GM23338 (cell line): ENCODE measurements at regions not wholly inside any gene's neighbourhood (a gene's known extent, or its start where the extent isn't known, plus 50 kb on each side); places are given as distances from the start of the nearest gene placed in this dataset.

Source experiments
- CREB1 ChIP-seq: fragments of 250-450 bp; sonication (Bioruptor Pico); IDR thresholded peaks from 2 replicates; pipeline ENCODE4 v1.5.0; 2020; ENCODE audit warnings: low read depth, mild to moderate bottlenecking, moderate library complexity
- CTCF ChIP-seq, 2 experiments: fragments of 200-600 bp in 1 of 2; sonication (generic) in 1 of 2; conservative IDR thresholded peaks; 2 replicates each; pipeline versions ENCODE4 v1.5.1 to v1.6.1; 2016 to 2017; ENCODE audit warnings: antibody characterized with exemption in 2 of 2, low read depth in 2 of 2, mild to moderate bottlenecking in 2 of 2, moderate library complexity in 1 of 2
- EZH2 ChIP-seq: fragments of 200-600 bp; sonication (generic); IDR thresholded peaks from one replicate; pipeline ENCODE4 v1.8.0; 2017; ENCODE audit warnings: antibody characterized with exemption, mild to moderate bottlenecking, low read depth; ENCODE audit not compliant: unreplicated experiment
- EZH2phosphoT487 ChIP-seq: fragments of 200-600 bp; sonication (generic); IDR thresholded peaks from one replicate; pipeline ENCODE4 v1.8.1; 2018; ENCODE audit warnings: antibody characterized with exemption; ENCODE audit not compliant: unreplicated experiment
- POLR2AphosphoS5 ChIP-seq: IDR thresholded peaks from 2 replicates; pipeline ENCODE4 v1.6.1; 2016; ENCODE audit warnings: antibody characterized with exemption, low read depth
- ZNF114 ChIP-seq: fragments of 250-450 bp; sonication (Bioruptor Pico); IDR thresholded peaks from 2 replicates; pipeline ENCODE4 v1.5.0; 2020; ENCODE audit warnings: mild to moderate bottlenecking, moderate library complexity
- ZNF462 ChIP-seq: fragments of 250-450 bp; sonication (Bioruptor Pico); IDR thresholded peaks from 2 replicates; pipeline ENCODE4 v1.5.0; 2020; ENCODE audit warnings: mild to moderate bottlenecking, moderate library complexity
- TF ChIP-seq, protein P1 (sequence below): IDR thresholded peaks from one replicate; pipeline ENCODE4 v1.6.1; 2018; ENCODE audit warnings: antibody characterized with exemption; ENCODE audit not compliant: unreplicated experiment

DNA sequence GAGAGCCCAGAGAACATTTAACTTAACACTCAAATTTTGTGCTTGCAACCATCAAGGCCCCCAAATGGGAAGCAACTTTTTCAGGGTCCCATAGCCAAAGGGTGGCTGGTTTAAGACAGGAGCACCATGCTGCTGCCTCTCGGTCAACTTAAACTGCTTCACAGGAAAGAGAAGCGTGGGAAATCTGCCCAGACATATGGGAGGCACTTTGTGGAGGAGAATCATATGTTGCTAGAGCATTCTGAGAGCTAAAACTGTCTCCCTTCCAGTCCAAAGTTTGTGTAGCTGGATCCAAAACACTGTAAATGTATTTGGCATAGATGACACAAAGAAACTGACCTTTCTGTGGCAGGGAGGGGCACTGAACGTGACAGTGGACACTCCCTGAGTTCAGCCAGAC lies 305.9 kb upstream of the RORA start:
- TF ChIP-seq POLR2AphosphoS5 (no peak), CTCF (conservative IDR thresholded peaks at IDR 0.05; ENCODE audit: low read depth in 2 of 2) (no peak), EZH2 (no peak), EZH2phosphoT487 (no peak), ZNF462 (CRISPR knock-in tag) (no peak), CREB1 (no peak), ZNF114 (CRISPR knock-in tag) (no peak)
- TF ChIP-seq, protein P1, sequence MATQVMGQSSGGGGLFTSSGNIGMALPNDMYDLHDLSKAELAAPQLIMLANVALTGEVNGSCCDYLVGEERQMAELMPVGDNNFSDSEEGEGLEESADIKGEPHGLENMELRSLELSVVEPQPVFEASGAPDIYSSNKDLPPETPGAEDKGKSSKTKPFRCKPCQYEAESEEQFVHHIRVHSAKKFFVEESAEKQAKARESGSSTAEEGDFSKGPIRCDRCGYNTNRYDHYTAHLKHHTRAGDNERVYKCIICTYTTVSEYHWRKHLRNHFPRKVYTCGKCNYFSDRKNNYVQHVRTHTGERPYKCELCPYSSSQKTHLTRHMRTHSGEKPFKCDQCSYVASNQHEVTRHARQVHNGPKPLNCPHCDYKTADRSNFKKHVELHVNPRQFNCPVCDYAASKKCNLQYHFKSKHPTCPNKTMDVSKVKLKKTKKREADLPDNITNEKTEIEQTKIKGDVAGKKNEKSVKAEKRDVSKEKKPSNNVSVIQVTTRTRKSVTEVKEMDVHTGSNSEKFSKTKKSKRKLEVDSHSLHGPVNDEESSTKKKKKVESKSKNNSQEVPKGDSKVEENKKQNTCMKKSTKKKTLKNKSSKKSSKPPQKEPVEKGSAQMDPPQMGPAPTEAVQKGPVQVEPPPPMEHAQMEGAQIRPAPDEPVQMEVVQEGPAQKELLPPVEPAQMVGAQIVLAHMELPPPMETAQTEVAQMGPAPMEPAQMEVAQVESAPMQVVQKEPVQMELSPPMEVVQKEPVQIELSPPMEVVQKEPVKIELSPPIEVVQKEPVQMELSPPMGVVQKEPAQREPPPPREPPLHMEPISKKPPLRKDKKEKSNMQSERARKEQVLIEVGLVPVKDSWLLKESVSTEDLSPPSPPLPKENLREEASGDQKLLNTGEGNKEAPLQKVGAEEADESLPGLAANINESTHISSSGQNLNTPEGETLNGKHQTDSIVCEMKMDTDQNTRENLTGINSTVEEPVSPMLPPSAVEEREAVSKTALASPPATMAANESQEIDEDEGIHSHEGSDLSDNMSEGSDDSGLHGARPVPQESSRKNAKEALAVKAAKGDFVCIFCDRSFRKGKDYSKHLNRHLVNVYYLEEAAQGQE: no peak
